Coronary artery (tissue), 2 donors: ENCODE measurements at regions not wholly inside any gene's neighbourhood (a gene's known extent, or its start where the extent isn't known, plus 50 kb on each side); places are given as distances from the start of the nearest gene placed in this dataset.

ENCODE experiments used
- DNase-seq: peaks from one replicate; pipeline ENCODE4 v3.0.0-alpha.2; 2017; ENCODE audit warnings: low spot score
- H3K27ac ChIP-seq, 2 donors: fragments of 200-600 bp; sonication (generic); one replicate each; pipeline ENCODE4 v1.5.1; 2016 to 2019
- H3K4me3 ChIP-seq: fragments of 200-600 bp; sonication (generic); 2 replicates; pipeline ENCODE4 v1.5.1; 2016; ENCODE audit warnings: mild to moderate bottlenecking, moderate library complexity
- TF ChIP-seq, protein P1 (sequence below): fragments of 200-600 bp; sonication (generic); IDR thresholded peaks from one replicate; pipeline ENCODE4 v1.5.1; 2019; ENCODE audit warnings: antibody characterized with exemption

DNA sequence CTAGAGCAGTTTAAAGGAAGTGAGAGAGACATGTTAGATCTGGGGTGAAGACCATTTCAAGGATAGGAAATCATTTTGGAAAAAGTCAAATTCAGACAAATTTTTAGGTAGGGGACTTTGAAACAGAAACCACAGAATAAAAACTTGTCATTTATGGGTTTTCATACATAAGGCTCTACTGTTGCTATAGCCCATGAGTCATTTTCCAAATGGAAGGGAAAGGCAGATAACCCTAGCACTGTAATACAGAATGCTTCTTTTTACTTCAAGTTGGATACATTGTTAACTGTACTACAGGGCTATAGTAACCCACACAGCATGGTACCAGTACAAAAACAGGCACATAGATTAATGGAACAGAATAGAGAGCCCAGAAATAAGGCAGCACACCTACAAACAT lies 455.4 kb downstream of the EBF1 start:
- TF ChIP-seq, protein P1, sequence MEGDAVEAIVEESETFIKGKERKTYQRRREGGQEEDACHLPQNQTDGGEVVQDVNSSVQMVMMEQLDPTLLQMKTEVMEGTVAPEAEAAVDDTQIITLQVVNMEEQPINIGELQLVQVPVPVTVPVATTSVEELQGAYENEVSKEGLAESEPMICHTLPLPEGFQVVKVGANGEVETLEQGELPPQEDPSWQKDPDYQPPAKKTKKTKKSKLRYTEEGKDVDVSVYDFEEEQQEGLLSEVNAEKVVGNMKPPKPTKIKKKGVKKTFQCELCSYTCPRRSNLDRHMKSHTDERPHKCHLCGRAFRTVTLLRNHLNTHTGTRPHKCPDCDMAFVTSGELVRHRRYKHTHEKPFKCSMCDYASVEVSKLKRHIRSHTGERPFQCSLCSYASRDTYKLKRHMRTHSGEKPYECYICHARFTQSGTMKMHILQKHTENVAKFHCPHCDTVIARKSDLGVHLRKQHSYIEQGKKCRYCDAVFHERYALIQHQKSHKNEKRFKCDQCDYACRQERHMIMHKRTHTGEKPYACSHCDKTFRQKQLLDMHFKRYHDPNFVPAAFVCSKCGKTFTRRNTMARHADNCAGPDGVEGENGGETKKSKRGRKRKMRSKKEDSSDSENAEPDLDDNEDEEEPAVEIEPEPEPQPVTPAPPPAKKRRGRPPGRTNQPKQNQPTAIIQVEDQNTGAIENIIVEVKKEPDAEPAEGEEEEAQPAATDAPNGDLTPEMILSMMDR: no peak

DNA sequence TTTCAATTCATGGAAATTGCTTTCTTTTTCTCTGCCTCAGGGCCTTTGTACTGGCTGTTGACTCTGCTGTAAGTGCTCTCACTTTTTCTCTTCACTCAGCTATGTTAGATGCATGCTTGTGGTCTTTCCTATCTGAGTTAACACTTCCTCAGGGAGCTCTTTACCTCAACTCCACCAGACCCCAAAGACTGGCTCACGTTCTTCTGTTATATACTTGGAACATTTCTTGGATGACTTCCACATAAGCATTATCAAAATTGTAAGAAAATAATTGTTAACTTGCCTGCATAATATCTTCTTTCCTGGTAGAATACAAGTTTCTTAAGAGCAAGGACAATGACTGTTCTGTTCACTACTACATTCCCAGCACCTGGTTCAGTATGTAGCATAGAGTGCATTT lies 455.9 kb downstream of the EBF1 start:
- Histone ChIP-seq H3K27ac (no peak overlapping the region), H3K4me3 (no peak overlapping the region)
- TF ChIP-seq, protein P1: no peak
- DNase-seq: no peak

More for the DNA sequence above, 455.4 kb downstream of the EBF1 start:
- no peak for DNase-seq
- no peak overlapping the region for H3K4me3 ChIP-seq
- no peak overlapping the region for H3K27ac ChIP-seq

DNA sequence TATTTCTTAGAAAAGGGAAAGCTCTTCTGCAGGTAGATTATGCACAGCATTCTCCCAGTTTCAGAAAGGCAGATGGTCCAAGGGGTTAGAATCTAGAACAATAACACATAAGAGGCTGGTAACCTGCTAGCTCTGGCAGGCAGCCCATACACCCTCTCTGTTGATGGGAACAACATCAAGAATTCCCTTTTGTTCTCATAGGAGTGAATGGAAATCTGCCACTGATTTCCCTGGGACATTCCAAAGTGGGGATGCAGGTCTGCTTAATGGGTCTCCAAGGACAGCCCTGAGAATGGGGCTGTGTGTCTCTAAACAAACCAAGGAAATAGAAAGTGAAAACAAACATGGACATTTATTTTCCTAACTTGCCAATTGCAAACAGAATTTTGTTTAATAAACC lies 456.8 kb downstream of the EBF1 start:
- DNase-seq: no peak
- no peak overlapping the region for H3K27ac ChIP-seq
- TF ChIP-seq, protein P1: no peak
- no peak overlapping the region for H3K4me3 ChIP-seq

DNA sequence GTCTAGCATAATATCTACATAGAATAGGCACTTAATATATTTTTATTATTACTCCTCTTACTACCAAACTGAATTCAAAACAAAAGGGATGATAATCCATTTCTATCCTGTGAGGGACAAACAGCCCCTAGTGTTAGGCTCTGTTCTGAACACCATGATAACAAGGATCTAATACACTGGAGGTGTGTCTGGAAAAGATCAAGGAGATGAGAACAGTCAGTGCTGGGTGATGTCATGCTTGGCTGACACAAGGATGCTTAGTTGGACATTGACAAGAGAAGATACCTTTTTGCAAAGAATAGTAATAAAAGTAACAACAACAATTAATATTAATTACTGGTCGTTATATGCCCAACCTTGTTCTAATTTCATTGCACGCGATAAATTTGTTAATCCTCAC lies 458.7 kb downstream of the EBF1 start:
- DNase-seq: no peak
- TF ChIP-seq, protein P1: no peak
- Histone ChIP-seq H3K27ac (no peak overlapping the region), H3K4me3 (no peak overlapping the region)

DNA sequence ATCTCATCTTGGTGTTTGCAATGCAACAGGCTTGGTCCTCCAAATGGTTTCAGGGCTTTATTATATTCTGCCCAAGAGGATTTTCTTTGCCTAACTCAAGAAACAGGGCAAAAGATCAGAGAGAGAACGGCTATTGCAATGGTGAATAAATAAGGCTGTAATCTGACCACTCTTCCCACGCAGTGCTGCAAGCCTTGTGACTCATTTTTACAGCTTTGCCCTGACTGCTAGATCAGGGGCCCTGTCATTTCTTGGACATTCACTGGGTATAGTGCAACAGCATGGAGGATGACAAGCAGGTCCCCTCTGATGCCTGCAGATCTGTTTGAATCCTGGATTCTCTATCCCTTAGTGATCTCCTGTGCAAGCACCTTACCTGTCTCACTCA lies 459.1 kb downstream of the EBF1 start:
- TF ChIP-seq, protein P1: no peak
- Histone ChIP-seq H3K27ac (no peak overlapping the region), H3K4me3 (no peak overlapping the region)
- DNase-seq: no peak

DNA sequence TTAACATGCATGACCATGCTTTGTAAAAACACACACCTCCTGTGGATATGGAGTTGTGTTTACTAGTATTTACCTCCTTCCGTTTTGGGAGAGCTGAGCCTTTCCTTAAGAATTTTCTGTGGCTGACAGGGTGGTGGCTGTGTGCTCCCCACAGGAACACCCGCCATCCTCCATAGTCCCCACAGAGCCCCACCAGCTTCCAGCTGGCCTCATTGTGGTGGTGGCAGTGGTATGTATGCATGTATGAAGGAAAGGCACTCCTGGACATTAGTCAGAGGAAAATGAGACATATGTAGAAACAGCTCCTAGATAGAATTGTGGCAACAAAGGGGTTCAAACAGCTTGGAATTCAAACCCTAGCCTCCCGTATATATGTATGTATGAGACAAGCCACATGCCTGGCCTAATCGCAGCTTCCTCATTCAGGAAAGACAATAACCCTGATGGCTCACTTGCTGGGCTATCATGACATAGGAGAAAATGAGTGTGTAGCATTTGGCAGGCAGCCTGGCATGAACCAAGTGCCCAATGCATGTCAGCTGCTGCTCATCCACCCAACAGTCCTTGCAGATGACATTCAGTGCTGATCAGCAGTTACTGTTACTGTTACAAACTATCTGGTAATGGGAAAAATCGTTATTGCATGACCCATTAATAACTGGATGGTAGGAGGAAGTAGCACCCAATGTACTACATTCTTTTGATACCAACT lies 459.7 kb downstream of the EBF1 start:
- H3K4me3 ChIP-seq: no peak overlapping the region
- DNase-seq: no peak
- TF ChIP-seq, protein P1: no peak

DNA sequence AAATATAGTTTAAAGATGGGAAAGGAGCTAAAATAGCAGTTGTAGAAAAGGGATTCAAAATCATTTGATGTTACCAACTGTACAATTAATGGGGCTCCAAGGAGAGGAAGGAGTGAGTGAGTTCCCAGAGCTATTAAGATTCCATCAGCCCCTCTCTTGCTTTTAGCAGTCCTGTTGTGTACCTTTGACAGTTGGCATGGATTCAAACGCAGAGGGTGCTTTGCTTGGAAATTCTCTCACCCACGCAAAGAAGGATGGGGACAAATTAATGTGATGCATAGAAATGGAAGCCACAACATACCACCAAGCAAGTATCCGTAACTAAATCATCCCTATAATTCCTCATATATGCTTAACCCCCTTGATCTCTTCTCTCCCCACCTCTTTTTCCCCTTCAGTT lies 461.3 kb downstream of the EBF1 start:
- TF ChIP-seq, protein P1: no peak
- Histone ChIP-seq H3K4me3 (no peak overlapping the region), H3K27ac (no peak overlapping the region)
- DNase-seq: no peak

More for the DNA sequence above, 459.7 kb downstream of the EBF1 start:
- H3K27ac ChIP-seq: no peak overlapping the region
